Skeletal muscle tissue (tissue), 3 donors: ENCODE measurements at regions not wholly inside any gene's neighbourhood (a gene's known extent, or its start where the extent isn't known, plus 50 kb on each side); places are given as distances from the start of the nearest gene placed in this dataset.

Experiments
- H3K27ac ChIP-seq: one replicate; pipeline ENCODE4 v1.7.0; 2013; ENCODE audit warnings: mild to moderate bottlenecking, low read depth, low read length, inconsistent platforms
- H3K27me3 ChIP-seq, 3 donors: one replicate each; pipeline ENCODE4 v1.7.0; 2013; ENCODE audit warnings: low read length in 3 of 3; ENCODE audit not compliant: control insufficient read depth in 3 of 3, insufficient read depth in 3 of 3
- H3K36me3 ChIP-seq, 3 donors: one replicate each; pipeline ENCODE4 v1.7.0; 2013; ENCODE audit warnings: low read length in 3 of 3; ENCODE audit not compliant: control insufficient read depth in 3 of 3, insufficient read depth in 3 of 3
- H3K4me1 ChIP-seq, 3 donors: one replicate each; pipeline ENCODE4 v1.7.0; 2013; ENCODE audit warnings: low read length in 3 of 3, mild to moderate bottlenecking in 3 of 3; ENCODE audit not compliant: control insufficient read depth in 3 of 3, insufficient read depth in 3 of 3
- H3K4me3 ChIP-seq, 3 donors: one replicate each; pipeline ENCODE4 v1.7.0; 2013; ENCODE audit warnings: low read length in 3 of 3
- H3K9ac ChIP-seq, 3 donors: one replicate each; pipeline ENCODE4 v1.7.0; 2013; ENCODE audit warnings: low read length in 3 of 3, mild to moderate bottlenecking in 3 of 3, moderate library complexity in 2 of 3, low read depth in 1 of 3
- H3K9me3 ChIP-seq, 3 donors: one replicate each; pipeline ENCODE4 v1.7.0; 2013; ENCODE audit warnings: low read length in 3 of 3; ENCODE audit not compliant: control insufficient read depth in 3 of 3
- donor health status: Osteomylitis.

- Histone ChIP-seq H3K27ac (no peak overlapping the region), H3K9me3 (no peaks in the 10 kb centered on the region), H3K36me3 (no peaks in the 10 kb centered on the region), H3K4me1 (peaks cover 0 to 10% (median 8%) of the 10 kb centered on the region in 3 donors), H3K4me3 (no peak overlapping the region), H3K27me3 (no peaks in the 10 kb centered on the region), H3K9ac (no peak overlapping the region)
Observed at GRCh38 chr10:35928748-35929147, 286.7 kb upstream of the FZD8 start.

GRCh38 chr10:35927990-35928488, 285.9 kb upstream of the FZD8 start:
- Histone ChIP-seq H3K4me3 (no peak overlapping the region), H3K27me3 (no peaks in the 10 kb centered on the region), H3K9me3 (no peaks in the 10 kb centered on the region), H3K9ac (no peak overlapping the region), H3K36me3 (no peaks in the 10 kb centered on the region), H3K4me1 (peaks cover 0 to 8% (median 5%) of the 10 kb centered on the region in 3 donors), H3K27ac (no peak overlapping the region)

- H3K36me3 ChIP-seq: no peaks in the 10 kb centered on the region
- no peak overlapping the region for H3K9ac ChIP-seq
- H3K4me1 ChIP-seq: peaks cover 0 to 8% (median 5%) of the 10 kb centered on the region in 3 donors
- no peaks in the 10 kb centered on the region for H3K9me3 ChIP-seq
- no peak overlapping the region for H3K27ac ChIP-seq
- no peaks in the 10 kb centered on the region for H3K27me3 ChIP-seq
- H3K4me3 ChIP-seq: no peak overlapping the region
Observed at GRCh38 chr10:35927341-35927740, 285.2 kb upstream of the FZD8 start.

- H3K4me3 ChIP-seq: no peak overlapping the region
- H3K9ac ChIP-seq: no peak overlapping the region
- peaks cover 0 to 8% (median 5%) of the 10 kb centered on the region in 3 donors for H3K4me1 ChIP-seq
- H3K27ac ChIP-seq: no peak overlapping the region
- no peaks in the 10 kb centered on the region for H3K9me3 ChIP-seq
- H3K36me3 ChIP-seq: no peaks in the 10 kb centered on the region
- no peaks in the 10 kb centered on the region for H3K27me3 ChIP-seq
Observed at GRCh38 chr10:35926846-35927245, 284.8 kb upstream of the FZD8 start.

- H3K9ac ChIP-seq: no peak overlapping the region
- peaks cover 0 to 8% (median 5%) of the 10 kb centered on the region in 3 donors for H3K4me1 ChIP-seq
- H3K27me3 ChIP-seq: no peaks in the 10 kb centered on the region
- H3K27ac ChIP-seq: no peak overlapping the region
- H3K4me3 ChIP-seq: no peak overlapping the region
- no peaks in the 10 kb centered on the region for H3K9me3 ChIP-seq
- H3K36me3 ChIP-seq: no peaks in the 10 kb centered on the region
Observed at GRCh38 chr10:35925493-35925892, 283.4 kb upstream of the FZD8 start.

- no peak overlapping the region for H3K4me3 ChIP-seq
- H3K36me3 ChIP-seq: no peaks in the 10 kb centered on the region
- peaks cover 0 to 8% (median 5%) of the 10 kb centered on the region in 3 donors for H3K4me1 ChIP-seq
- H3K27ac ChIP-seq: no peak overlapping the region
- no peaks in the 10 kb centered on the region for H3K27me3 ChIP-seq
- no peaks in the 10 kb centered on the region for H3K9me3 ChIP-seq
- no peak overlapping the region for H3K9ac ChIP-seq
Observed at GRCh38 chr10:35924759-35925158, 282.7 kb upstream of the FZD8 start.

GRCh38 chr10:35922876-35923600, 280.9 kb upstream of the FZD8 start:
- Histone ChIP-seq H3K27ac (no peak overlapping the region), H3K4me1 (peaks cover 0 to 4% (median 0%) of the 10 kb centered on the region in 3 donors), H3K9ac (no peak overlapping the region), H3K4me3 (no peak overlapping the region), H3K27me3 (no peaks in the 10 kb centered on the region), H3K9me3 (no peaks in the 10 kb centered on the region), H3K36me3 (no peaks in the 10 kb centered on the region)

- H3K4me1 ChIP-seq: no peaks in the 10 kb centered on the region
- H3K9ac ChIP-seq: no peak overlapping the region
- no peaks in the 10 kb centered on the region for H3K36me3 ChIP-seq
- no peak overlapping the region for H3K4me3 ChIP-seq
- H3K27ac ChIP-seq: no peak overlapping the region
- H3K27me3 ChIP-seq: no peaks in the 10 kb centered on the region
- H3K9me3 ChIP-seq: no peaks in the 10 kb centered on the region
Observed at GRCh38 chr10:35921866-35922350, 279.8 kb upstream of the FZD8 start.

- peaks cover 0 to 3% (median 0%) of the 10 kb centered on the region in 3 donors for H3K4me1 ChIP-seq
Observed at GRCh38 chr10:35916791-35917190, 274.7 kb upstream of the FZD8 start.

GRCh38 chr10:35913628-35914027, 271.5 kb upstream of the FZD8 start:
- Histone ChIP-seq H3K4me1 (peaks cover 0 to 3% (median 0%) of the 10 kb centered on the region in 3 donors), H3K27ac (no peak overlapping the region), H3K9me3 (no peaks in the 10 kb centered on the region), H3K4me3 (no peak overlapping the region), H3K36me3 (no peaks in the 10 kb centered on the region), H3K9ac (no peak overlapping the region), H3K27me3 (no peaks in the 10 kb centered on the region)

More at GRCh38 chr10:35916791-35917190, 274.7 kb upstream of the FZD8 start:
- no peak overlapping the region for H3K27ac ChIP-seq
- H3K9ac ChIP-seq: no peak overlapping the region
- no peaks in the 10 kb centered on the region for H3K9me3 ChIP-seq
- no peak overlapping the region for H3K4me3 ChIP-seq
- no peaks in the 10 kb centered on the region for H3K27me3 ChIP-seq
- no peaks in the 10 kb centered on the region for H3K36me3 ChIP-seq
